HepG2 (cell line): ENCODE measurements at regions not wholly inside any gene's neighbourhood (a gene's known extent, or its start where the extent isn't known, plus 50 kb on each side); places are given as distances from the start of the nearest gene placed in this dataset.

Experiments used
- ATAC-seq: fragments of 200-7000 bp; cut with Tn5 transposase; 3 replicates; pipeline ENCODE4 v1.9.1; 2020; ENCODE audit warnings: mild to moderate bottlenecking, moderate library complexity
- BruUV-seq: library from RNA; stranded (reverse); fragments of 400-500 nt; replicated peaks from 2 replicates; lab custom pipeline; 2021; lab: Mats Ljungman, UMichigan
- CTCF ChIA-PET: fragments of 300-600 bp; formaldehyde crosslinking; extraction: SDS; loops from one replicate; lab custom pipeline; 2021; ENCODE audit warnings: low total read pairs, inconsistent platforms, low intra/inter-chr PET ratio; lab: Yijun Ruan, JAX
- POLR2A ChIA-PET: fragments of 350-600 bp; sonication (Branson Sonifier 250); formaldehyde crosslinking; loops from one replicate; lab custom pipeline; 2020; ENCODE audit warnings: antibody characterized with exemption, inconsistent platforms; lab: Yijun Ruan, JAX
- DNase-seq: peaks from one replicate; pipeline ENCODE4 v3.0.0-alpha.2; 2015; ENCODE audit warnings: low spot score
- FAIRE-seq: peaks from 3 replicates; lab custom pipeline; 2011; peaks lifted over from hg19 to GRCh38; lab: Jason Lieb, UNC
- H2AFZ ChIP-seq: one replicate; pipeline ENCODE4 v1.6.1; 2011; ENCODE audit warnings: low read length, inconsistent platforms
- H3K27ac ChIP-seq: fragments of 300-600 bp; 3 replicates; pipeline ENCODE4 v1.8.0; 2011; ENCODE audit warnings: mixed run types, mild to moderate bottlenecking, mixed read lengths, low read length, inconsistent platforms; ENCODE audit not compliant: insufficient read depth; ENCODE audit errors: extremely low read length
- H3K27me3 ChIP-seq, 2 experiments: fragments of 200-600 bp in 1 of 2; 2 replicates in 1 of 2; 3 replicates in 1 of 2; pipeline versions ENCODE4 v1.6.0 to v1.8.0; 2011; ENCODE audit warnings: low read length in 2 of 2, mild to moderate bottlenecking in 2 of 2, moderate library complexity in 2 of 2, inconsistent platforms in 1 of 2; ENCODE audit not compliant: insufficient read depth in 2 of 2, control insufficient read depth in 1 of 2
- H3K36me3 ChIP-seq, 2 experiments: fragments of 200-600 bp in 1 of 2; replicated peaks in 1 of 2; 2 replicates in 1 of 2; 3 replicates in 1 of 2; pipeline versions ENCODE4 v1.5.1 to v1.8.0; 2011; ENCODE audit warnings: low read length in 2 of 2, inconsistent platforms in 1 of 2; ENCODE audit not compliant: insufficient read depth in 2 of 2, control insufficient read depth in 1 of 2
- H3K4me1 ChIP-seq: 2 replicates; pipeline ENCODE4 v1.5.1; 2012; ENCODE audit warnings: low read length, inconsistent platforms; ENCODE audit not compliant: insufficient read depth
- H3K4me2 ChIP-seq: 2 replicates; pipeline ENCODE4 v1.6.0; 2011; ENCODE audit warnings: low read depth, low read length, inconsistent platforms
- H3K4me3 ChIP-seq, 3 experiments: fragments of 200-600 bp in 1 of 3; sonication (generic), shearing (Covaris generic) in 1 of 3; replicated peaks in 1 of 3; 2 replicates each; pipeline ENCODE4 v1.5.1; 2011 to 2016; ENCODE audit warnings: low read length in 3 of 3, inconsistent platforms in 2 of 3, low read depth in 2 of 3, mild to moderate bottlenecking in 2 of 3, control low read depth in 1 of 3, mixed read lengths in 1 of 3; ENCODE audit not compliant: insufficient read depth in 1 of 3
- H3K79me2 ChIP-seq: one replicate; pipeline ENCODE4 v1.6.1; 2011; ENCODE audit warnings: low read length, inconsistent platforms; ENCODE audit not compliant: insufficient read depth
- H3K9ac ChIP-seq: 2 replicates; pipeline ENCODE4 v1.6.0; 2011; ENCODE audit warnings: mild to moderate bottlenecking, low read depth, low read length, inconsistent platforms; ENCODE audit not compliant: insufficient read depth
- H3K9me3 ChIP-seq: 2 replicates; pipeline ENCODE4 v1.5.1; 2012; ENCODE audit warnings: mild to moderate bottlenecking, low read length
- H4K20me1 ChIP-seq: 2 replicates; pipeline ENCODE4 v1.6.0; 2011; ENCODE audit warnings: inconsistent platforms, mild to moderate bottlenecking, low read length, moderate library complexity; ENCODE audit not compliant: insufficient read depth
- EEA1 ChIP-seq: sonication (generic); formaldehyde crosslinking; IDR thresholded peaks from 2 replicates; pipeline ENCODE4 v1.5.1; 2020; ENCODE audit warnings: mild to moderate bottlenecking, missing genetic modification reagents, borderline replicate concordance
- FOXO4 ChIP-seq: sonication (generic); formaldehyde crosslinking; conservative IDR thresholded peaks from 2 replicates; pipeline ENCODE4 v1.8.1; 2023; ENCODE audit warnings: missing genetic modification reagents
- GPN1 ChIP-seq: sonication (generic); formaldehyde crosslinking; IDR thresholded peaks from 2 replicates; pipeline ENCODE4 v1.5.1; 2020; ENCODE audit warnings: missing genetic modification reagents, borderline replicate concordance
- MAFK ChIP-seq, 2 experiments: IDR thresholded peaks in 1 of 2; conservative IDR thresholded peaks in 1 of 2; 2 replicates each; pipeline ENCODE4 v1.6.1; 2011; ENCODE audit warnings: improper control_type of control experiment in 2 of 2, low read length in 2 of 2
- PBX3 ChIP-seq: sonication (generic); formaldehyde crosslinking; IDR thresholded peaks from 2 replicates; pipeline ENCODE4 v1.8.1; 2023; ENCODE audit warnings: missing genetic modification reagents, inconsistent platforms, borderline replicate concordance
- TOPORS ChIP-seq: sonication (generic); formaldehyde crosslinking; IDR thresholded peaks from 2 replicates; pipeline ENCODE4 v1.8.0; 2023; ENCODE audit warnings: mild to moderate bottlenecking, missing genetic modification reagents
- ZFP36 ChIP-seq: fragments of 150-350 bp; IDR thresholded peaks from 2 replicates; pipeline ENCODE4 v1.6.1; 2018; ENCODE audit warnings: borderline replicate concordance, low read length, low read depth; ENCODE audit not compliant: partially characterized antibody
- ZNF335 ChIP-seq: sonication (generic); formaldehyde crosslinking; IDR thresholded peaks from 2 replicates; pipeline ENCODE4 v1.4.0; 2020; ENCODE audit warnings: missing genetic modification reagents
- ZNF710 ChIP-seq: sonication (generic); formaldehyde crosslinking; IDR thresholded peaks from 2 replicates; pipeline ENCODE4 v1.5.0; 2020; ENCODE audit warnings: mild to moderate bottlenecking, missing genetic modification reagents, borderline replicate concordance
- WGBS: methylation state at CpG from one replicate; pipeline ENCODE4 v1.1.6; 2017; ENCODE audit warnings: low lambda C conversion rate; 5-methylcytosine and 5-hydroxymethylcytosine counted together
- in situ Hi-C: cut with HindIII; loops from 2 replicates; pipeline ENCODE4 v1.10.0; 2017; ENCODE audit warnings: low pct_unique_long_range_greater_than_20kb; ENCODE audit not compliant: extremely low pct_ligation_motif_present
- intact Hi-C: fragments of 100-400 bp; cut with micrococcal nuclease; formaldehyde crosslinking; loops from one replicate; pipeline ENCODE4 v1.10.0; 2022; ENCODE audit not compliant: unreplicated experiment

- no peaks in the 10 kb centered on the region for H3K79me2 ChIP-seq
- no peak overlapping the region for H2AFZ ChIP-seq
- no peaks in the 10 kb centered on the region for H3K4me1 ChIP-seq
- DNase-seq, result no peak
- no TSS peak for BruUV-seq
- no peaks in the 10 kb centered on the region for H3K9me3 ChIP-seq
- no peak overlapping the region for H3K4me3 ChIP-seq
- no peak overlapping the region for H3K27ac ChIP-seq
- no peak for TF ChIP-seq GPN1 (CRISPR knock-in tag)
- TF ChIP-seq ZNF710 (CRISPR knock-in tag), result no peak
- no peak for TF ChIP-seq ZNF335 (CRISPR knock-in tag)
- no peak for TF ChIP-seq TOPORS (CRISPR knock-in tag)
- 0 out of 4 replicates have a peak, but pooled peaks of 1 of the 2 experiments have one; percentile 15 for TF ChIP-seq MAFK (conservative IDR thresholded peaks at IDR 0.05 in 1 of 2, IDR thresholded peaks at IDR 0.05 in 1 of 2; ENCODE audit: low read length in 2 of 2)
- TF ChIP-seq FOXO4 (CRISPR knock-in tag), result no peak
- no peak for TF ChIP-seq EEA1 (CRISPR knock-in tag)
- no peak for TF ChIP-seq ZFP36
- TF ChIP-seq PBX3 (CRISPR knock-in tag), result no peak
- TF ChIP-seq, all 625 proteins: peak for 1
- intact Hi-C loops (no loop called here), in situ Hi-C loops (no loop called here)
- ChIA-PET POLR2A (no interaction called here), CTCF (no interaction called here)
- Histone ChIP-seq H3K36me3 (peaks cover 6 to 12% of the 10 kb centered on the region in 2 experiments; a peak in 3 of 5 replicates), H3K27me3 (no peaks in the 10 kb centered on the region), H3K4me2 (no peak overlapping the region), H3K9ac (no peak overlapping the region), H4K20me1 (no peaks in the 10 kb centered on the region)
- FAIRE-seq, result no peak
- WGBS, result 97% methylated on average over 7 of the region's 7 CpGs
- no peak for ATAC-seq
Observed at GRCh38 chr15:62834686-62835329, 207.7 kb upstream of the TPM1 start.
